ENCODE measurements at regions not wholly inside any gene's neighbourhood (a gene's known extent, or its start where the extent isn't known, plus 50 kb on each side); places are given as distances from the start of the nearest gene placed in this dataset.
"Not testable (repeated sequence)": the region's sequence is repeated elsewhere in the genome, so short reads cannot be mapped to it uniquely, and the experiment has no call there.

DNA sequence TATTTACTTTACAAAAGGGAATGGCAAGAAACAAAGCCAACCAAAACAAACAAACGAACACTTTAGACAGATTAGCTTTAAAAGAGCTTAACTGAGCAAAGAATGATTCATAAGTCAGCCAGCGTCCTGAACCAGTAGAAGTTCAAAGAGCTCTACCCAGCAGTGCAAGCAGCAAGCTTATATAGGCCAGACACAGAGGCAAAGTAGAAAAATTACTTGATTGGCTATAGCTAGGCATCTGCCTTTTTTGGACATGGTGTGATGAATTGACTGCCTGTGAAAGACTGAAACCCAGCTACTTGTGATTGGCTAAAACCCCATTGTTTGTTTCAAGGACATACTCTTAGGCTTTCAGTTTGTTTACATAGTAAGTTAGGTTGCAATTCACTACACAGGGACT is 2120.0 kb upstream of the RAG2 start:
- intact Hi-C loops (cut with DNase I), result no loop called here
- no peak for DNase-seq
- no peaks in the 10 kb centered on the region for H3K4me1 ChIP-seq (ENCODE audit: insufficient read depth)
- H3K36me3 ChIP-seq, result no peaks in the 10 kb centered on the region
- H3K27me3 ChIP-seq, result no peaks in the 10 kb centered on the region
- H3K27ac ChIP-seq, result no peak overlapping the region
- H3K4me3 ChIP-seq, result no peak overlapping the region
- H3K9me3 ChIP-seq, result no peaks in the 10 kb centered on the region
- 38 to 60% (median 52%) methylated on average over 2 of the region's 2 CpGs for WGBS, 3 donors
- TF ChIP-seq EP300 (IDR thresholded peaks at IDR 0.05) (no peak), POLR2A (IDR thresholded peaks at IDR 0.05) (no peak), CTCF (IDR thresholded peaks at IDR 0.05) (no peak)

- no peak for TF ChIP-seq POLR2A (IDR thresholded peaks at IDR 0.05)
- TF ChIP-seq EP300 (IDR thresholded peaks at IDR 0.05), result no peak
- no peak for TF ChIP-seq CTCF (IDR thresholded peaks at IDR 0.05)
- Histone ChIP-seq H3K27me3 (no peaks in the 10 kb centered on the region), H3K4me3 (no peak overlapping the region), H3K27ac (no peak overlapping the region), H3K36me3 (no peaks in the 10 kb centered on the region), H3K4me1 (ENCODE audit: insufficient read depth) (no peaks in the 10 kb centered on the region), H3K9me3 (no peaks in the 10 kb centered on the region)
- intact Hi-C loops (cut with DNase I), result no loop called here
- no peak for DNase-seq
Observed at GRCh38 chr11:38711110-38711509, 2113.1 kb upstream of the RAG2 start.

- no peaks in the 10 kb centered on the region for H3K36me3 ChIP-seq
Observed at GRCh38 chr11:38710262-38710661, 2112.2 kb upstream of the RAG2 start.

DNA sequence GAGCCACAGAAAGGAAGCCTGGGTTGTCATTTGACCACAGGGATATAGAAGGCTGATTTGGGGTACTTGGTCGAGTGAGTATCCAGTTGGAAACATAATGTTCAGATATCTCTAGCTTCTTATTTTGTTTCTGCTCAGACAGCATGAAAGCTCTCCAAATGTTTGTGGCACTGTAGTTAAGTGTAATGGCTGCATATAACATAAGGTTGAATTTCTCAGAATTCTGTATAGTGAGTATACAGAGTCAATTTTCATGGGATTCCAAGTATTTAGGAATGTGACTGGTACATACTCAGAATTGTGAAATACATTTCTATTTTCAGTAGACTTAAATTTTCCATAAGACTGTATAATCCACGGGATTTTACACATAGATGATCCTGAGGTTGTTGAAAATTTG is 2102.1 kb upstream of the RAG2 start:
- Histone ChIP-seq H3K4me3 (no peak overlapping the region), H3K36me3 (no peaks in the 10 kb centered on the region), H3K4me1 (ENCODE audit: insufficient read depth) (no peaks in the 10 kb centered on the region), H3K9me3 (no peaks in the 10 kb centered on the region), H3K27ac (no peak overlapping the region), H3K27me3 (no peaks in the 10 kb centered on the region)
- intact Hi-C loops (cut with DNase I), result no loop called here
- DNase-seq, result no peak
- TF ChIP-seq POLR2A (IDR thresholded peaks at IDR 0.05) (no peak), CTCF (IDR thresholded peaks at IDR 0.05) (no peak), EP300 (IDR thresholded peaks at IDR 0.05) (no peak)
- WGBS, 3 donors, result 75 to 85% (median 78%) methylated on average over 2 of the region's 2 CpGs

More at GRCh38 chr11:38710262-38710661, 2112.2 kb upstream of the RAG2 start:
- WGBS, 3 donors, result 84 to 88% (median 88%) methylated on average over 5 of the region's 5 CpGs
- no peak overlapping the region for H3K4me3 ChIP-seq
- H3K4me1 ChIP-seq (ENCODE audit: insufficient read depth), result no peaks in the 10 kb centered on the region
- no peaks in the 10 kb centered on the region for H3K9me3 ChIP-seq
- no peaks in the 10 kb centered on the region for H3K27me3 ChIP-seq
- intact Hi-C loops (cut with DNase I), result no loop called here
- TF ChIP-seq EP300 (IDR thresholded peaks at IDR 0.05), result no peak
- no peak for DNase-seq
- no peak overlapping the region for H3K27ac ChIP-seq

DNA sequence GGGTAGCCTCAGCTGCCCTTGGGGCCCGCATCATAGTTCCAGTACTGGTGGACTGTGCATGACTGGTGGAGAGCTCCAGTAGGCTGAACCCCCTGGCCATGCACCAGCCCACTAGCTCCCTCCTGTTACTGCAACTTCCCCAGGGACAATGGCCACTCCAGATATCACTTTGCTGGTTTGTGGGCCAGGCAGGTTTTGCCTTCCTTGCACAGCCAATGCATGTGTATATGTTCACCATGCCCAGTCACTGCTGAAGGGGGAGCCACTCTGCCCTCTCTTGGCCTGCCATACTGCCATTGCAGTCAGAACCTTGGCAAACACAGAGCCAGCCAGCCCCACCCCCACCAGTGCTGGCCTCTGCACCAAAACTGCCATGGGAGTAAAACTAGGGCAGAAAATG is 2095.3 kb upstream of the RAG2 start:
- intact Hi-C loops (cut with DNase I), result no loop called here
- no peak for TF ChIP-seq POLR2A (IDR thresholded peaks at IDR 0.05)
- no peak for TF ChIP-seq CTCF (IDR thresholded peaks at IDR 0.05)
- no peak for TF ChIP-seq EP300 (IDR thresholded peaks at IDR 0.05)
- H3K9me3 ChIP-seq, result no peaks in the 10 kb centered on the region
- DNase-seq, result no peak
- no peaks in the 10 kb centered on the region for H3K36me3 ChIP-seq
- H3K4me1 ChIP-seq (ENCODE audit: insufficient read depth), result no peaks in the 10 kb centered on the region
- H3K27me3 ChIP-seq, result no peaks in the 10 kb centered on the region
- H3K27ac ChIP-seq, result no peak overlapping the region
- no peak overlapping the region for H3K4me3 ChIP-seq
- 92 to 100% (median 100%) methylated on average over 1 of the region's 1 CpG for WGBS, 3 donors

GRCh38 chr11:38690211-38690610 is 2092.2 kb upstream of the RAG2 start:
- H3K4me3 ChIP-seq; H3K4me1 ChIP-seq (ENCODE audit: insufficient read depth); H3K27ac ChIP-seq; H3K36me3 ChIP-seq; DNase-seq; H3K9me3 ChIP-seq; intact Hi-C loops (cut with DNase I); H3K27me3 ChIP-seq: not testable (repeated sequence)
- 84 to 87% (median 85%) methylated on average over 2 of the region's 2 CpGs for WGBS, 3 donors

Measured in ovary (tissue), 7 donors.